Loucy (cell line): ENCODE measurements at regions not wholly inside any gene's neighbourhood (a gene's known extent, or its start where the extent isn't known, plus 50 kb on each side); places are given as distances from the start of the nearest gene placed in this dataset.
A peak's percentile ranks its signal among the peaks of the same experiment; 100 is the strongest.

Source experiments
- H2AFZ ChIP-seq: fragments of 200-600 bp; sonication (generic); 2 replicates; pipeline ENCODE4 v1.6.0; 2016; ENCODE audit warnings: antibody characterized with exemption, mild to moderate bottlenecking, low read length, moderate library complexity
- H3F3A ChIP-seq: fragments of 200-600 bp; 2 replicates; pipeline ENCODE4 v1.6.0; 2016; ENCODE audit warnings: antibody characterized with exemption, low read depth, mild to moderate bottlenecking
- H3K27me3 ChIP-seq: fragments of 200-600 bp; sonication (generic); 2 replicates; pipeline ENCODE4 v1.6.1; 2014; ENCODE audit warnings: low read length, mild to moderate bottlenecking; ENCODE audit not compliant: insufficient read depth, poor library complexity, severe bottlenecking
- H3K36me3 ChIP-seq: fragments of 200-600 bp; sonication (generic); 2 replicates; pipeline ENCODE4 v1.6.1; 2016; ENCODE audit warnings: low read length; ENCODE audit not compliant: insufficient read depth
- H3K4me1 ChIP-seq: fragments of 200-600 bp; sonication (generic); 2 replicates; pipeline ENCODE4 v1.5.1; 2014; ENCODE audit warnings: low read length, mild to moderate bottlenecking; ENCODE audit not compliant: insufficient read depth, poor library complexity, severe bottlenecking
- H3K4me2 ChIP-seq: fragments of 200-600 bp; sonication (generic); 2 replicates; pipeline ENCODE4 v1.6.0; 2014; ENCODE audit warnings: antibody characterized with exemption, low read length, low read depth, mild to moderate bottlenecking; ENCODE audit not compliant: poor library complexity, severe bottlenecking
- H3K4me3 ChIP-seq: fragments of 200-600 bp; sonication (generic); 2 replicates; pipeline ENCODE4 v1.5.1; 2014; ENCODE audit warnings: low read length, mild to moderate bottlenecking, mixed read lengths; ENCODE audit not compliant: poor library complexity, severe bottlenecking
- H3K79me2 ChIP-seq: fragments of 200-600 bp; sonication (generic); 2 replicates; pipeline ENCODE4 v1.6.1; 2014; ENCODE audit warnings: low read length; ENCODE audit not compliant: insufficient read depth
- H3K9ac ChIP-seq: fragments of 200-600 bp; sonication (generic); 2 replicates; pipeline ENCODE4 v1.6.0; 2014; ENCODE audit warnings: mild to moderate bottlenecking, low read depth, low read length, moderate library complexity; ENCODE audit not compliant: poor library complexity, severe bottlenecking
- H3K9me2 ChIP-seq: fragments of 200-600 bp; sonication (generic); replicated peaks from 2 replicates; pipeline ENCODE4 v1.6.1; 2016; ENCODE audit warnings: low read depth, low read length, mixed read lengths
- H3K9me3 ChIP-seq: fragments of 200-600 bp; sonication (generic); 2 replicates; pipeline ENCODE4 v1.6.1; 2014; ENCODE audit warnings: mild to moderate bottlenecking, antibody characterized with exemption, low read length, low read depth; ENCODE audit not compliant: insufficient read depth
- H4K20me1 ChIP-seq: fragments of 200-600 bp; sonication (generic); 2 replicates; pipeline ENCODE4 v1.6.0; 2014; ENCODE audit warnings: antibody characterized with exemption, low read length, mild to moderate bottlenecking; ENCODE audit not compliant: insufficient read depth, poor library complexity, severe bottlenecking
- CTCF ChIP-seq: fragments of 200-600 bp; sonication (generic); conservative IDR thresholded peaks from 2 replicates; pipeline ENCODE4 v1.5.1; 2014; ENCODE audit warnings: mild to moderate bottlenecking, antibody characterized with exemption, low read length
- EZH2phosphoT487 ChIP-seq: fragments of 200-600 bp; IDR thresholded peaks from 2 replicates; pipeline ENCODE4 v1.6.1; 2018; ENCODE audit warnings: antibody characterized with exemption, mild to moderate bottlenecking, moderate library complexity, borderline replicate concordance

- Histone ChIP-seq H3K36me3 (no peaks in the 10 kb centered on the region), H3K4me3 (no peak overlapping the region), H3K9ac (no peak overlapping the region), H3K9me2 (no peaks in the 10 kb centered on the region), H3K79me2 (no peaks in the 10 kb centered on the region), H4K20me1 (no peaks in the 10 kb centered on the region), H3K4me2 (no peak overlapping the region), H3F3A (peaks cover 22% of the 10 kb centered on the region), H3K9me3 (no peaks in the 10 kb centered on the region), H3K4me1 (peaks cover 74% of the 10 kb centered on the region), H3K27me3 (no peaks in the 10 kb centered on the region), H2AFZ (no peak overlapping the region)
- TF ChIP-seq CTCF (no peak), EZH2phosphoT487 (no peak)
Measured at GRCh38 chr3:72350761-72351505, 497.3 kb downstream of the SHQ1 start.

- Histone ChIP-seq H2AFZ (no peak overlapping the region), H3K4me1 (peaks cover 75% of the 10 kb centered on the region), H3K9me3 (no peaks in the 10 kb centered on the region), H3F3A (peaks cover 18% of the 10 kb centered on the region), H3K27me3 (no peaks in the 10 kb centered on the region), H3K4me3 (peak overlapping the region; percentile 7), H3K79me2 (no peaks in the 10 kb centered on the region), H3K4me2 (peak overlapping the region; percentile 73), H3K36me3 (no peaks in the 10 kb centered on the region), H4K20me1 (no peaks in the 10 kb centered on the region), H3K9me2 (no peaks in the 10 kb centered on the region), H3K9ac (peak overlapping the region; percentile 5)
- TF ChIP-seq CTCF (no peak), EZH2phosphoT487 (no peak)
Measured at GRCh38 chr3:72348357-72348756, 499.9 kb downstream of the SHQ1 start.

GRCh38 chr3:72347819-72348319, 500.4 kb downstream of the SHQ1 start:
- Histone ChIP-seq H3K9ac (peak overlapping the region; percentile 82), H3F3A (peaks cover 23% of the 10 kb centered on the region), H3K4me2 (peak overlapping the region; percentile 73), H3K27me3 (no peaks in the 10 kb centered on the region), H2AFZ (no peak overlapping the region), H3K79me2 (no peaks in the 10 kb centered on the region), H3K9me3 (no peaks in the 10 kb centered on the region), H4K20me1 (no peaks in the 10 kb centered on the region), H3K4me3 (peak overlapping the region; percentile 64), H3K4me1 (peaks cover 74% of the 10 kb centered on the region), H3K9me2 (no peaks in the 10 kb centered on the region), H3K36me3 (no peaks in the 10 kb centered on the region)
- TF ChIP-seq CTCF: no peak
- TF ChIP-seq EZH2phosphoT487: no peak
